Mammary epithelial cell (primary cell): ENCODE measurements at regions not wholly inside any gene's neighbourhood (a gene's known extent, or its start where the extent isn't known, plus 50 kb on each side); places are given as distances from the start of the nearest gene placed in this dataset.
"Not testable (repeated sequence)": the region's sequence is repeated elsewhere in the genome, so short reads cannot be mapped to it uniquely, and the experiment has no call there.

ENCODE experiments used
- EZH2 ChIP-seq: IDR thresholded peaks from 2 replicates; pipeline ENCODE4 v1.6.1; 2012; ENCODE audit warnings: low read length, inconsistent platforms, borderline replicate concordance
- TF ChIP-seq, protein P1 (sequence below), 2 donors: IDR thresholded peaks in 1 of 2; conservative IDR thresholded peaks in 1 of 2; 2 replicates each; pipeline ENCODE4 v1.5.1; 2011 to 2012; ENCODE audit warnings: inconsistent platforms in 2 of 2, low read length in 2 of 2, mild to moderate bottlenecking in 2 of 2, control low read depth in 1 of 2, low read depth in 1 of 2; ENCODE audit not compliant: insufficient read depth in 1 of 2; ENCODE audit errors: extremely low read depth in 1 of 2

DNA sequence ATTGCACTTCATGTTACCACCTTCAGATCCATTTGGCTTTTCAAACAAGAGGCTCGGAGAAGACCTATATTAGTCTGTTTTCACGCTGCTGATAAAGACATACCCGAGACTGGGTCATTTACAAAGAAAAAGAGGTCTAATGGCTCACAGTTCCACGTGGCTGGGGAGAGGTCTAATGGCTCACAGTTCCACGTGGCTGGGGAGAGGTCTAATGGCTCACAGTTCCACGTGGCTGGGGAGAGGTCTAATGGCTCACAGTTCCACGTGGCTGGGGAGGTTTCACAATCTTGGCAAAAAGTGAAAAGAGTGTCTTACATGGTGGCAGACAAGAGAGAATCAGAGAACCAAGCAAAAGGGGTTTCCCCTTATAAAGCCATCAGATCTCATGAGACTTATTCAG, 268.0 kb downstream of the C16orf95 start:
- TF ChIP-seq, protein P1, sequence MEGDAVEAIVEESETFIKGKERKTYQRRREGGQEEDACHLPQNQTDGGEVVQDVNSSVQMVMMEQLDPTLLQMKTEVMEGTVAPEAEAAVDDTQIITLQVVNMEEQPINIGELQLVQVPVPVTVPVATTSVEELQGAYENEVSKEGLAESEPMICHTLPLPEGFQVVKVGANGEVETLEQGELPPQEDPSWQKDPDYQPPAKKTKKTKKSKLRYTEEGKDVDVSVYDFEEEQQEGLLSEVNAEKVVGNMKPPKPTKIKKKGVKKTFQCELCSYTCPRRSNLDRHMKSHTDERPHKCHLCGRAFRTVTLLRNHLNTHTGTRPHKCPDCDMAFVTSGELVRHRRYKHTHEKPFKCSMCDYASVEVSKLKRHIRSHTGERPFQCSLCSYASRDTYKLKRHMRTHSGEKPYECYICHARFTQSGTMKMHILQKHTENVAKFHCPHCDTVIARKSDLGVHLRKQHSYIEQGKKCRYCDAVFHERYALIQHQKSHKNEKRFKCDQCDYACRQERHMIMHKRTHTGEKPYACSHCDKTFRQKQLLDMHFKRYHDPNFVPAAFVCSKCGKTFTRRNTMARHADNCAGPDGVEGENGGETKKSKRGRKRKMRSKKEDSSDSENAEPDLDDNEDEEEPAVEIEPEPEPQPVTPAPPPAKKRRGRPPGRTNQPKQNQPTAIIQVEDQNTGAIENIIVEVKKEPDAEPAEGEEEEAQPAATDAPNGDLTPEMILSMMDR (conservative IDR thresholded peaks at IDR 0.05 in 1 of 2, IDR thresholded peaks at IDR 0.05 in 1 of 2; ENCODE audit: extremely low read depth in 1 of 2, insufficient read depth in 1 of 2, low read depth in 1 of 2, low read length in 2 of 2) = not testable (repeated sequence)
- not testable (repeated sequence) for TF ChIP-seq EZH2
